Pancreas (tissue), 10 donors: ENCODE measurements at regions not wholly inside any gene's neighbourhood (a gene's known extent, or its start where the extent isn't known, plus 50 kb on each side); places are given as distances from the start of the nearest gene placed in this dataset.

ENCODE experiments used
- ATAC-seq, 4 donors: fragments of 200-7000 bp; cut with Tn5 transposase; one replicate each; pipeline versions ENCODE4 v1.8.0 to v1.9.1; 2020; ENCODE audit warnings: mild to moderate bottlenecking in 4 of 4, moderate library complexity in 4 of 4
- DNase-seq, 6 donors: peaks; one replicate each; pipeline ENCODE4 v3.0.0-alpha.2; 2020
- FAIRE-seq: peaks from 2 replicates; lab custom pipeline; 2012; peaks lifted over from hg19 to GRCh38; lab: Jason Lieb, UNC
- H3K27ac ChIP-seq, 4 donors: fragments of 200-600 bp; sonication (generic); 1 replicate in 3 of 4; 2 replicates in 1 of 4; pipeline versions ENCODE4 v1.5.0 to v1.8.0; 2020
- H3K27me3 ChIP-seq, 4 donors: fragments of 200-600 bp; one replicate each; pipeline ENCODE4 v1.8.0; 2021
- H3K36me3 ChIP-seq, 3 donors: fragments of 200-600 bp; sonication (generic) in 1 of 3; one replicate each; pipeline versions ENCODE4 v1.5.0 to v1.8.0; 2020 to 2021
- H3K4me1 ChIP-seq, 3 donors: fragments of 200-600 bp; one replicate each; pipeline ENCODE4 v1.8.0; 2021
- H3K4me3 ChIP-seq, 4 donors: fragments of 200-600 bp; sonication (generic) in 2 of 4; one replicate each; pipeline versions ENCODE4 v1.5.0 to v1.8.0; 2020 to 2021
- H3K9me3 ChIP-seq, 4 donors: fragments of 200-600 bp; one replicate each; pipeline ENCODE4 v1.8.0; 2021
- CTCF ChIP-seq, 4 donors: fragments of 200-600 bp; sonication (generic) in 3 of 4; IDR thresholded peaks; one replicate each; pipeline versions ENCODE4 v1.5.0 to v1.8.0; 2021; ENCODE audit warnings: antibody characterized with exemption in 4 of 4
- WGBS, 2 donors: extraction: QIAGEN DNeasy Blood & Tissue Kit; methylation state at CpG; one replicate each; pipeline ENCODE4 v1.1.7; 2013; 5-methylcytosine and 5-hydroxymethylcytosine counted together
- intact Hi-C, 3 donors: fragments of 100-400 bp; cut with DNase I; formaldehyde crosslinking; loops; one replicate each; pipeline versions ENCODE4 v1.11.1 to v1.14.2; 2022
- donor health status: healthy with polysubstance abuse.
- donor health status: DM: no; HTN: no; CAD: no; lungs with moderate emphysema.
- donor health status: DM: no; HTN: no; CAD: no.
- donor health status: control.
- donor health status: control.
- donor health status: Bipolar disorder and iron deficiency.
- donor health status: DM: yes; HTN: yes; CAD: no.
- donor health status: DM: no; HTN: no; CAD: no.
- donor health status: DM: no; HTN: no; CAD: no.
- donor health status: DM: yes; HTN: yes; CAD: no.

- Histone ChIP-seq H3K9me3 (no peaks in the 10 kb centered on the region), H3K27ac (no peak overlapping the region), H3K4me1 (no peaks in the 10 kb centered on the region), H3K36me3 (no peaks in the 10 kb centered on the region), H3K4me3 (no peak overlapping the region), H3K27me3 (no peaks in the 10 kb centered on the region)
- WGBS, 2 donors: 47% methylated on average over 6 of the region's 6 CpGs
- no peak for ATAC-seq
- intact Hi-C loops: no loop called here
- DNase-seq: no peak
- FAIRE-seq: no peak
- no peak for TF ChIP-seq CTCF (IDR thresholded peaks at IDR 0.05)
These were observed 119.1 kb downstream of the RRAGC start for GRCh38 chr1:38740487-38740886.

GRCh38 chr1:38738207-38738606, 121.4 kb downstream of the RRAGC start:
- Histone ChIP-seq H3K9me3 (no peaks in the 10 kb centered on the region), H3K4me3 (no peak overlapping the region), H3K27me3 (peaks cover 0 to 2% (median 0%) of the 10 kb centered on the region in 4 donors), H3K4me1 (no peaks in the 10 kb centered on the region), H3K36me3 (no peaks in the 10 kb centered on the region), H3K27ac (no peak overlapping the region)
- intact Hi-C loops: no loop called here
- DNase-seq (no peak), FAIRE-seq (no peak), ATAC-seq (no peak)
- no peak for TF ChIP-seq CTCF (IDR thresholded peaks at IDR 0.05)
- 42 to 50% methylated on average over 6 of the region's 6 CpGs for WGBS, 2 donors

- Histone ChIP-seq H3K36me3 (no peaks in the 10 kb centered on the region), H3K4me1 (no peaks in the 10 kb centered on the region), H3K9me3 (no peaks in the 10 kb centered on the region), H3K27ac (no peak overlapping the region), H3K27me3 (peaks cover 0 to 12% (median 0%) of the 10 kb centered on the region in 4 donors), H3K4me3 (no peak overlapping the region)
- DNase-seq (no peak), FAIRE-seq (no peak), ATAC-seq (no peak)
- WGBS, 2 donors: 83 to 97% methylated on average over 1 of the region's 1 CpG
- intact Hi-C loops: no loop called here
- no peak for TF ChIP-seq CTCF (IDR thresholded peaks at IDR 0.05)
These were observed 123.2 kb downstream of the RRAGC start for GRCh38 chr1:38736399-38736798.

GRCh38 chr1:38735651-38736161, 123.9 kb downstream of the RRAGC start:
- Histone ChIP-seq H3K9me3 (no peaks in the 10 kb centered on the region), H3K36me3 (no peaks in the 10 kb centered on the region), H3K4me1 (no peaks in the 10 kb centered on the region), H3K4me3 (no peak overlapping the region), H3K27ac (no peak overlapping the region), H3K27me3 (peaks cover 0 to 12% (median 0%) of the 10 kb centered on the region in 4 donors)
- no peak for FAIRE-seq
- TF ChIP-seq CTCF (IDR thresholded peaks at IDR 0.05): no peak
- no peak for DNase-seq
- 69 to 73% methylated on average over 6 of the region's 6 CpGs for WGBS, 2 donors
- intact Hi-C loops: no loop called here
- ATAC-seq: no peak

DNA sequence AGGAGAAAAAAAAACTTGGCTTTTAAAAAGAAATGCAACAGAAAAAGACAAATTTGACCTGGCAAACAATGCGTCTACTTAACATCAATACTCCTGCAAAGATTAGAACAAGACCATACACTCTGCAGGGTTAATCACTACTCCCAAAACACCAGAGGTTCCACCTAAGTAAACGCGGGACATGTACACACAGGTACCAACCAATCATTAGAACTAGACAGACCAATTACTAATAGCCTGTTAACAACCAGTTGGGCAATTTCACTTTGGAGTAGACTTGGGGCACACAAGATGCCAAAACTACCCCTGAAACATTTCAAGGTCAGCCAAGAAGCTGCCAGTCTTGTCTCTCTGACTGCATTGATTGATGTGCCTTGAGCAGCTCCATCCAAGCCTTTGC, 125.8 kb downstream of the RRAGC start:
- FAIRE-seq: no peak

More for the DNA sequence above, 125.8 kb downstream of the RRAGC start:
- no peak overlapping the region for H3K4me3 ChIP-seq
- ATAC-seq: no peak
- TF ChIP-seq CTCF (IDR thresholded peaks at IDR 0.05): no peak
- no peaks in the 10 kb centered on the region for H3K4me1 ChIP-seq
- intact Hi-C loops: no loop called here
- no peak for DNase-seq
- WGBS, 2 donors: 13 to 16% methylated on average over 3 of the region's 3 CpGs
- H3K27me3 ChIP-seq: peaks cover 0 to 12% (median 0%) of the 10 kb centered on the region in 4 donors
- no peaks in the 10 kb centered on the region for H3K9me3 ChIP-seq
- no peaks in the 10 kb centered on the region for H3K36me3 ChIP-seq
- H3K27ac ChIP-seq: no peak overlapping the region
